HK-2 (cell line): ENCODE measurements at regions not wholly inside any gene's neighbourhood (a gene's known extent, or its start where the extent isn't known, plus 50 kb on each side); places are given as distances from the start of the nearest gene placed in this dataset.

Experiments used
- DNase-seq: peaks from one replicate; pipeline ENCODE4 v3.0.0-alpha.2; 2018; ENCODE audit not compliant: unreplicated experiment

DNA sequence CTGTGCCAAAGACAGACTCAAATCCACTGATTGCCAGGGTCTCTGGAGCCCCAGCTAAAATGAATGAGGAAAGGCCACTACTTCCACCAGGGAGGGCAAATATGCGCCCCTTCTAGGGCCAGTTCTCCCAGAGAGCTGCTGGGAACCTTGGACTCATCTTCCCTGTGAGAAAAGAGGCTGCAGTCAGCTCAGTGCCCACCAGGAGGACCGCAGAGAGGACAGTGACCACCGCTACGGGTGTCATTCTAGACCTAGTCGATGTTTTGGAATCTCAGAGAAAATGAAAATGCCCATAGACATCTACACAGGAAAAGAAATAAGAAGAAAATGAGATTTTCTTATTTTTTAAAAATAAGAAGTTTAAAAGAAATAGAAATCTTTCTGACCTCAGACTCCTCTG, 235.1 kb downstream of the UQCRFS1 start:
- no peak for DNase-seq

DNA sequence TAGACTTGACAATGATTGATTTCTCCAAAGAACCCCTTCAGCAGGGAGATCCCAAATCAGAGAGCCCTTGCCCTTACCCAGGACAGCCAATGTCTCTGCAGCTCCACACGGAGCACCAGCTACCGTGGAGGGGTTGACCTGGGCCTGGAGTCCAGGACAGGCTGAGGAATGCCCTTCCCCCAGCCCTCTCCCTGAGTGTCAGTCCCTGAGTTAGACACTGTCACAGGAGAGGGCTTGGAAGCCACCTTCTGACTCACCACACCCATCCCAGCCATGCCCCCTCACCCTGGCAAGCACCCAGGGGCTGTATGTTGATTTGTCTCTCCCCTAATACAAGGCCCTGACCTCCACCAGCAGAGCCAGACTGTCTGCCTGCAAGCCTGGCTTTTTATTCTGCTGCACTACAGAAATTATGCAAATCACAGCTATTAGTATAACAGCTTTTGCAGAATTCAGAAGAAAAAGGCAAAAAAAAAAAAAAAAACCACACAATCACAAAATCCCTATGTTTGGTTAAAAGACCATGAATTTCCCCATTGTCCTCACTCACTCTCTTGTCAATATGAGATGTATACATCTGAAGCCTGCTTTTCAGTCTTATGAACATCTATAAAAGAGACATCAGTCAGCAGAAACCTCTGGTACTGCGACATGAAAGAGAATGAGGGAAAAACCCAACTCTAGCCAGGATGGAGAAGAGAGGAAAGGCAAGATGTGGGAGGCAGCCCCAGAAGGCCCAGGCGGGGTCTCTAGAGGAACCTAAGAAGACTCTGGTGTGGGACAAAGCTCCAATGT, 240.7 kb downstream of the UQCRFS1 start:
- no peak for DNase-seq

DNA sequence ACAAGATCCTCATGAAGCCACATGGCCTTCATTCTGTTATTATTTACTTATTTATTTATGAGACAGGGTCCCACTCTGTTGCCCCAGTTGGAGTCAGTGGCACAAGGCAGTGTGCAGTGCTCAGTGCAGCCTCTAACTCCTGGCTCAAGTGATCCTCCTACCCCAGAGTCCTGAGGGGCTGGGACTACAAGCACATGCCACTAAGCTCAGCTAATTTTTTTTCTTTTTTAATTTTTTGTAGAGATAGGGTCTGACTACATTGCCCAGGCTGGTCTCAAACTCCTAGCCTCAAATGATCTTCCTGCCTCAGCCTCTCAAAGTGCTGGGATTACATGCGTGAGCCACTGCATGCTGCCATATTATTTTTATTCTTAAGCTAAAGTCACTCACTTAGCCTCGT, 241.4 kb downstream of the UQCRFS1 start:
- no peak for DNase-seq

DNA sequence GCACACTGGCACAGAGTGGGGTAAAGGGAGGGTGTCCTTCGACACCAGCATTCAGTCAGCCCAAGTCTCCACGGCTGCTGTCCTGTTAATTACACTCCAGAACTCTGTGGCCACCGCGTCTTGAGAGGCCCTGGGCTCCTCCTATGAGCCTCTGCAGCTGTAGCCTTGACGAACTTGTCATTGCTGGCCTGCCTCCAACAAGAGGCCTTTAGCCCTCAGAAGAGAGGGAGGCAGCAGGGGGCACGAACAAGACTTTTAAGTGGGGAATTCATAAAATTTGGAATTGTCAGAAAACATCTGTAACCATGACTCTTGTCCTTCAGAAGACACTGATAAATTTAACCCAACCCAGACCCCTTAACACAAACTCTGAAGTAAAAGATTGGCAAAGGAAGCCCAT, 241.9 kb downstream of the UQCRFS1 start:
- DNase-seq = no peak

DNA sequence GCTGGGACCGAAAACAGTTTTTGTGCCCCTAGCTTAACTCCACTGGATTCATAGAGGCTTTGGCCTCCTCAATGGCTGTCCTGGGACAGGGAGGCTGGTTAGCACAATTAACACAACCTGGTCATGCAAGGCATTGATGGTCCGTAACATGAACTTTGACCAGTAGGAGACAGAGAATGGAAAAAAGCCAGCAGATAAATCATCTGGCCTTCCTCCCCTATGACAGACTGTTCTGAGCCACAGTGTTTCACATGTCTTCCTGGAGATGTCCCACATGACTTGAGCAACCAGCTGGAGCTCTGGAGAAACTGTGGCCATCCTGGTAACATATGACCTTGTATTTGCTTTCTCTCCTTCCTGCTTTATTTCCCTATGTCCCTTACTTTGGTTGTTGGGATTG, 244.2 kb downstream of the UQCRFS1 start:
- no peak for DNase-seq

DNA sequence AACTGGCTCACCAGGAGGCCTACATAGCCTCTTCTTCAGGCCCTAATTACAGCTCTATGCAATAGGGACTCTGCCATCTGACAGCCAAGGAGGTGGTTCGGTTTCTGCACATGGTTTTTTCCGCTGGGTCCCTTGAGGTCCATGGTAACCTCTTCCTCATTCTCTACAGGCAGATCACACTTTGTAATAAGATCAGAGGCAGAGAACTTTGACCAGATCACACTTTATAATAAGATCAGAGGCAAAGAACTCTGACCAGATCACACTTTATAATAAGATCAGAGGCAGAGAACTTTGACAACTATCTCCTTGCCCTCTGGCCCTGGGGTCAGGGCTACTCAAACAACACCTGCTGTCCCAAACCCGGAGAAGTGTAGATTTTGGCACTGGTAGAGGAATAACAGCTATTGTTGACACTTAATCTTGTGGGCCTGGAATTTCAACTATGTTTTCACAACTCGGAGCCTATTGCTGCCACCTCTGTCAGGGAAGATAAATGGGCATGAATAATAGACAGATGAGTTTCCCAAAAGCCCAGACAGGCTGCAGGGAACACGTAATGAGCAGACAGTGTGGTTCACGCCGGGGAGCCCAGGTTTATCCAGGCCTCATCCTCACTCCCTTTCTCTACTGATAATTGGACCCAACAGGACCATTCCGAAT, 246.1 kb downstream of the UQCRFS1 start:
- DNase-seq = no peak

DNA sequence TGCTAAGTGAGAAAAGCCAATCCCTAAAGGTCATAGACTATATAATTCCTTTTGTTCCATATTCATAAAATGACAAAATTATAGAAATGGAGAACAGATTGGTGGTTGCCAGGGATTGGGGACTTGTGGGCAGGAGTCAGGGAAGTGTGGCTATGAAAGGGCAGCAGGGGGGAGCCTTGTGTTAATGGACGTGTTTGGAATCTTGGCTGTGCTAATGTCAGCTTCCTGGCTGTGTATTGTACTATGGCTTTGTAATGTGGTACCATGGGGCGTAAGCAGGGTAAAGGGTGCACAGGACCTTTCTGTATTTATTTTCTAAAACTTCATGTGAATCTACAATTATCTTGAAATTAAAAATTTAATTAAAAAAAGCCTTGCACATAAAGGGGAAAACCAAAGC, 248.5 kb downstream of the UQCRFS1 start:
- no peak for DNase-seq

DNA sequence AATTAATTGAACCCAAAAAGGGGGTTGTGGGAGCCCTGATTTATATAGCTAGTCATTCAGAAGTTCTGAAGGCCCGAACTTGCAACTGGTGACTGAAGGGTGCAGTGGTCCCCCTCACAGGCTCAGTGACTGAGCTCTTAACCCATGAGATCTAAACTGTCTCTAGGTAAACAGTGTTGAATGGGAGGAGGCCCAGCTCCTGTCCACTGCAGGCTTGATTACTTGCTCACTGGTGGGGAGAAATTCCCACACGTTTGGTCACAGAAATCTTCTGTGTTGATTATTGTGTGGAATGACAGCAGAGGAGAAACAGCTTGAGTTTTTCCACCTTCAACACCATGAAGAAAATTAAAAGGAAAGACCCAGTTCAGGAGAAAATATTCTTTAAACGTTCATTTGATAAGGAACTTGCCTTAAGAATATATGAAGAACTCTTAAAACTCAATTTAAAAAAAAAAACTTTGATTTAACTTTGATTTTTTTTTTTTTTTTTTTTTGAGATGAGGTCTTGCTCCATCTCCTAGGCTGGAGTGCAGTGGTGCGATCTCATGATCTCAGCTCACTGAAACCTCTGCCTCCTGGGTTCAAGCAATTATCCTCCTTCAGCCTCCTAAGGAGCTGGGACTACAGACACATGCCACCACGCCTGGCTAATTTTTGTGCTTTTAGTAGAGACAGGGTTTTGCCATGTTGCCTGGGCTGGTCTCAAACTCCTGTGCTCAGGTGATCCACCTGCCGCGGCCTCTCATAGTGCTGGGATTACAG, 249.3 kb downstream of the UQCRFS1 start:
- DNase-seq = no peak

DNA sequence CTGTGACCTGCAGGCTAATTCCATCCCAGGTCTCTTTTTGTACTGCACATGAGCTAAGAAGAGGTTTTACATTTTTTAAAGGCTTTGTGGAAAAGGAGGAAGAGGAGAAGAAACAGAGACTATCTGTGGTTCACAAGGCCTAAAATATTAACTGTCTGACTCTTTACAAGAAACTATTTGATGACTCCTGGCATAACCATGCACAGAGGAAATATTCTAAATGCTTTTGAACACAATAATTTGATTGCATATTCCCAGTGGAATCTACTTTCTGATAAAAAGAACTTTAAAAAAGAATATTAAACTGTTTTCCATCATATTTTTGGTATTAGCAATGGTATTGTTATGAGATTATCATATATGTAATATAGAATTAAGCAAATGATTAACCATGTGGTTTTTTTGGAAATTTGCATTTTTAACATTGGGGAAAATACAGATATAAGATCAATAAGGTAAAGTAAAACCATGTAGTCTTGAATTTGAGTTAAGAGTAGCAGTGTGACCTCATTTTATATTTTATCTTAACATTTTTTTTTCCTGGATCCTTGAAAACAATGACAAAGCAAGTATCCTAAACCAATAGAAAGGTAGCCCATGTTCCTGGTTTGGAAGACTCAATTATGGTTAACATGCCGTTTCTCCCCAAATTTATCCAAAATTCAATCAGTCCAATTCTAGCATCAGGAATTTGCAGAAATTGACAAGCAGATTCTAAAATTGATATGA, 251.0 kb downstream of the UQCRFS1 start:
- DNase-seq = no peak

DNA sequence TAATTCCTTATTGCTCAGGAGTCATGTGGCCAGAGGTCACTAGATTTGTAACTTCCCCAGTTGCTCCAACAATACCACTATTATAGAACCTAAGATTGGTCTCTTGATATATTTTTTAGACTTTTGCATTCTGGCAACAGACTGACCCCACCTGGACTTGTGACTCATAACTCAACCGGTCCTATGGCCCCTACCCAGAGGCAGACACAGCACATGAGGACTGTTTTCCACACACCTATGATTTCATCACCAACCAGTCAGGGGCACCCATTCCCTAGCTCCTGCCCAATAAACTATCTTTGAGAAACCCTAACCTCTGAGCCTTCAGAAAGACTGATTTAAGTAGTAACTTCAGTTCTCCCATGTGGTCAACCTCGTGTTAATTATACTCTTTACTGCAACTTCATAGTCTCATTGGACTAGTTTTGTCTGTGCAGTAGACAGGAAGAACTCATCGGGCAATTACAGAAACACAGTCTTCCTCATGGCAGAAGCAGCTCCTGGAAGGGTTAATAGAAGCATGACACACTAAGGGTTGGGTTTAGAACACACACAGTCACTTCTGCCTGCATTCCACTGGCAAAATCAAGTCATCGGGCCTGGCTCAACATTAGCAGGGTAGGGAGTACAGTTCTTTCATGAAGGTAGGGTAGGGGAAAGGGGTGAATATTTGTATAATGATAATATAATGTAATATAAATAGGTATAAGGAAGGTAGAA, 251.8 kb downstream of the UQCRFS1 start:
- peak; percentile 53 for DNase-seq

DNA sequence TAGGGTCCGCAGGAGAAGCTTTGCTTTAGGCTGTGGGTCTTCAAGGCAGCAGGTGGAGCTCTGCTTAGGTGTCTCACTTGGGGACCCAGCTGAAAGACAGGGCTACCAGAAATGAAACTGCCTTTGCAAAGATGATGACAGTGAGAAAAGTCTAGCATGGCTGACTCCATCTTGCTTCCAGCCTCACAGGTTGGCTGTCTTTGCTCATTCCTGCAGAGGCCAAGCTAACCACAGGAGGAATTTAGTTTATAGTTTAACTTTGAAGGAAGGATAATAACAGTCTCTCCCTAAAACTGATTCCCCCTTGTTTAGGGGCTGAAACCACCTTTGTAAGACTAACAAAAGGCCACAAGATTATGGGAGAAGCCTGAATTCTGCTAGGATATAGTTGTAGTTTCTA, 252.4 kb downstream of the UQCRFS1 start:
- peak; percentile 38 for DNase-seq

DNA sequence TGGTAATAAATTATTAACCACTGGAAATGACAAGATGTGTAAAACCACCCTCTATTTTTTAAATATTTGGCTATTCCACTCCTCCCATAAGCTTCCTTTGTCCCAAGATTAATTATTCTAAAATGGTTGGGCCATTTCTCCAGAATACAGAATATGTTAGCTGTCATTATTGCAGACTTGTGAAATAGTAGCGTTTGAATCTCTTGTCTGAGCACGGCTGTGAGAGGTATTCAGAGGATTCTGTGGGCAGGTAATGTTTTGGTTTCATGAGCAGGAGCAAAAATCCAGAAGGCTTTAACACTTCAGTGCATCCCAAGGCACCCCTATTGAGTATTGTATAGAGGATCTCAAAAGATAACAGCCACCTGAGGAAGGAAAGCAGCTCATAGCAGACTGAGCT, 256.0 kb downstream of the UQCRFS1 start:
- DNase-seq = no peak

DNA sequence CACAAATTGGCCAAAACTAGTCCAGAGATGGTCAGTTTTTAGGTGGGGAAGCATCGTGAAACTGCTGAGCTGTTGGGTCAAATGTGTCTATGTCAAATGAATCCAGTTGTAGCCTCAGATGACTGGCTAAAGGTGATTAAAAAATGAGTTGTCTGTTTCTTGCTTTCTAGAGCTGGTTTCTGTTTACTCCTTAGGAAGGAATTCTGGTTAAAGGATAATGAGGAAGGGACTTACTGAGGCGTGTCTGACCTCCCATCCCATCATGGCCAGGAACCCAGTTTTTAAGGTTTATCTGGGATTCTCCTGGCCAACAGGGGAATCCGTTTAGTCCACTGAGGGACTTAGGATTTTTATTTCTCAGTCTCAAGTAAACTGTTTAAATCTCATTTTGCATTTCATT, 256.5 kb downstream of the UQCRFS1 start:
- no peak for DNase-seq

DNA sequence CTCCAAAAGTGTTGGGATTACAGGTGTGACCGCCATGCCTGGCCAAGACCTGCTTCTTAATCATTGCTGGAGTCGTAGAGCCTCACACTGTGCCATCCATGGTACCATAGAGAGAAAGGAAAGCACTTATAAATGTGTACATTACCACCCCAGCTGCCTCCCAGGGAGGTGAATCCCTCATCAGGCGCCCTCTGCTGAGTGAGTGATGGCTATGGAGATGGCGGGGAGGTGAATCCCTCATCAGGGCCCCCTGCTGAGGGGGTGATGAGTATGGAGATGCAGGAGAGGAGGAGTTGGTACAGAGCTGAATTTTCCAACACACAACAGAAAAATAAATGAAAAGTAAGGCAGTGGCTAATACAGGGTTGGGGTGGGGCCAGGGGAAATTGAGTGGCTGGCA, 263.4 kb downstream of the UQCRFS1 start:
- DNase-seq = no peak

DNA sequence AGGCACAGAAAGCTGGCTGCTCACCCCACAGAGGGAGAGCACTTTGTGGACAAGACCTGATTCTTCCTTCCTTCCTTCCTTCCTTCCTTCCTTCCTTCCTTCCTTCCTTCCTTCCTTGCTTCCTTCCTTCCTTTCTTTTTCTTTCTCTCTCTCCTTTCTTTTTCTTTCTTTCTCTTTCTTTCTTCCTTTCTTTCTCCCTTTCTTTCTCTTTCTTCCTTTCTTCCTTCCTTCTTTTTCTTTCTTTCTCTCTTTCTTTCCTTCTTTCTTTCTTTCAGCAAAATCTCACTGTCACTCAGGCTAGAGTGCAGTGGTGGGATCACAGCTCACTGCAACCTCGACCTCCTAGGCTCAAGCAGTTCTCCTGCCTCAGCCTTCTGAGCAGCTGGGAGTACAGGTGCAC, 263.9 kb downstream of the UQCRFS1 start:
- no peak for DNase-seq

DNA sequence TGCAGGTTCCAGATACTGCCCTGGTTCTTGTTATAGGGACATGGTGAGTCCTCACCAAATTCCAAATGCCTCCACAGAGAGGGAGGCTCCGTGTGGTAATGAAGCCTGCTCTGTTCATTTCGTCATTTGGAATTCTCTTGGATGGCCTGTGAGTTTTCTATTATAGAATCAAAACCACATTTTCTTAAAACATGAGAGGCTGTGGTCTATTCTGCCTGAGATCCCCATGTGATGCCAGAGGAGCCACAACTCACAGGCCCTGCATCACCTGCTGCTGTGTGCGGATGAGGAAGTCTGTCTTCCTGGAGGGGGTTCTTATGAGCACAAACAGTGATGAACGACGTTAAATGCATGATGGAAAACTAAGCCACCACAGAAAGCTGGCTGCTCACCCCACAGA, 264.4 kb downstream of the UQCRFS1 start:
- DNase-seq = no peak

DNA sequence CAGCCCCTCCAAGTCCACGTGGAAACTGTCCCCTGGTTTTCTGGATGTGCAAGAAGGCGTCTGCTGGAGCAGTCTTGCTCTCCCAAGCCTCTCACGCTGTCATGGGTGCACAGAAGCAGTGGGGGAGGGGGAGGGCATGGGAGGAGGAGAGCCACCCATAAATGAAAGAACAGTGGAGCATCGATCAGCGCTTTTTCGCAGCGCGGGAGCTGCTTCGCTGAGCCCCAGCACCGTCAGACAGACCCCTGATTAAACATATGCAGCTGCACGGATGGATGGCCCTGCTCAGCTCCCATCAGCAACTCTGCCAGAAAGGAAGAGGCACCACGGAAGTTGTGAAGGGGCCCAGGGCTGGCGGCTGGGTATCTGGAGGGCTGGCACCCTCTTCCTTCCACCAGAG, 264.9 kb downstream of the UQCRFS1 start:
- DNase-seq = no peak

DNA sequence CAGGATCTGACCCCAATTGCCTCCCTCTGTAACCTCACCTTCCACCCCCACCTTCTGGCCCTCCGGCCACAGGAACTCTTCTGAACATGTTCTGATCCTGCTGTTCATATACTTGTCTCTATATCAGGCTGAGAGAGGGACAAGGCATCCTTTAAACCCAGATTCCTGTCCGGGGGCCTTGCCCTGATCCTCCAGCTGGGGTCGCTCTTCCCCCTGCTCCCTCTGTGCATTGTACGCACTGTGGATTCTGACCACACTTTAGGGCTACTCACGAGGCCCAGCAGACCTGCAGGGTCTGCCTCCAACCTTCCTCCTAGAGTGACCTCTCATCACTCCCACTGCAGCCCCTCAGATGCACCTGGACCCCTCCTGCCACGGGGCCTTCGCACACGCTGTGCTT, 269.3 kb downstream of the UQCRFS1 start:
- no peak for DNase-seq

DNA sequence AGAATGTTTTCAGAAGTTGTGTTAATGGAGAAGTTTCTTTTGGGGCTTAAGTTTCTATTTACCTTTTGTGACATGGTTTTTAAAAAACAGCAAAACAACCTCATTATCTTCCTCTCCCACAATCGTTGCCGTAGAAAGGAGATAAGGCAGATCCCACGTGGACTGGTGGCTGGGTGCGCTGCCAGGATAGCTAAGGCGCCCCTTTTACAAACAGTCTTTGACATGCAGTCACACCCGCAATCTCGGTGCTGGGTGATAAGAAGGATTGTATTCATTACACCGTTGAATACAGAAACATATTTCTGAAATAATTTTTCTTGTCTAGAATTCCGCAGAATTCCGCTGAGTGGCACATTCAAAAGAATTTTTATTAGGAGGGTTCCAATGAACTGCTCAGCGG, 271.1 kb downstream of the UQCRFS1 start:
- no peak for DNase-seq

DNA sequence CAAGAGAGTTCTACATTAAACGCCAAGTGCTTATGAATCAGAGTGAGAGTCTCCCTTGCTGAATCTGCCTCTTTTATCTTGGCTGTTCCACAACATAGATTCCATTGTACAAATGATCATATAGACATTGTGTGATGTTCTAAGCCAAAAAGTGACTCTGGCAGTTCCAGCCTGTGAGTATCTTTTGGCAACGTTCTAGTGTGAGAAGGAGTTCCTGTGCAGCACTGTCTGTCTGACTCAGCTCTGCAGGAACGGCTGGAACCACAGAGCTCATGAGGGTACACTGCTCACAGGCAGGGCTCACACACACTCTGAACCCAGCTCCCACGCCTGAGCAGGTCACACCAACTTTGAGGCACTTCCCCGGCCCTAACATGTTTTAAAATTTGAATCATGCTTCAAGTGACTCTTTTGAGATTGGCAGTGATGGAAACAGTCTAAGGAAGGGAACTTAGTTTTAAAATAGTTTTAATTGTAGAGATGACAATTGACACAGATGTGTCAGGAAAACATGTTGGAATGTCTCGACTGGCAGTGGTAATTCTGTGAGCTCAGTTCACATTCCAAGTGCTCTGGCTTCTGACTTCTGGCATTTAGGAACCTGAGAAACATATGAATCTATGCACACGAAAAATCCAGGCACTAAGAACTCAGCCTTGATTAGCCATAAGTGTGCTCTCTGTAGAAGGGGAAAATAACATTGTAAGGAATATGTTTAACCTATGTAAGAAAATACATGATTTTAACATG, 272.0 kb downstream of the UQCRFS1 start:
- DNase-seq = no peak

DNA sequence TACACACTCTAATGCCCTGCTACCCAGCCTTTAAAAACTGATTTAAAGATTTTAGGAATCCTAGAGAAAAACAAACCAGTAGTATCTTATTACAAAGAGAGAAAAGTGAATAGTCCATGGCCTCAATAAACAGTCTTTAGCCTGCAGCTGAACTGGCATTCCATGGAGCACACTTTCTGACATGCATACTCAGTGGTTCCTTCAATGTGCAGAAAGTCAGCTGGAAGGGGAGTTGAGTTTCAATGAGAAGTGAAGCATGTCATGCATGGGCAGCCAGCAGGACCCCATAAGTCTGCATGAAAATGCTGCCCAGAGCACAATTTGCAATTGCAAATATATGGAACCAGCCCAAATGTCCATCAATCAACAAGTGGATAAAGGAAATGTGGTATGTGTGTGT, 273.7 kb downstream of the UQCRFS1 start:
- DNase-seq = no peak
